ENCODE measurements at regions not wholly inside any gene's neighbourhood (a gene's known extent, or its start where the extent isn't known, plus 50 kb on each side); places are given as distances from the start of the nearest gene placed in this dataset.

GRCh38 chr6:18674346-18674745 is 287.2 kb downstream of the RNF144B start:
- DNase-seq = no peak

- peak; percentile 15 for DNase-seq
These were observed 288.7 kb downstream of the RNF144B start for GRCh38 chr6:18675881-18676280.

GRCh38 chr6:18676548-18676947 is 289.4 kb downstream of the RNF144B start:
- no peak for DNase-seq

- no peak for DNase-seq
These were observed 293.7 kb downstream of the RNF144B start for GRCh38 chr6:18680842-18681241.

GRCh38 chr6:18681832-18682503 is 294.8 kb downstream of the RNF144B start:
- DNase-seq = peak; percentile 29

GRCh38 chr6:18684343-18684742 is 297.2 kb downstream of the RNF144B start:
- no peak for DNase-seq

- DNase-seq = no peak
These were observed 306.0 kb downstream of the RNF144B start for GRCh38 chr6:18692929-18693685.

- no peak for DNase-seq
These were observed 306.7 kb downstream of the RNF144B start for GRCh38 chr6:18693881-18694280.

- no peak for DNase-seq
These were observed 316.4 kb downstream of the RNF144B start for GRCh38 chr6:18703546-18703945.

GRCh38 chr6:18707714-18708439 is 320.7 kb downstream of the RNF144B start:
- DNase-seq = no peak

GRCh38 chr6:18712595-18712994 is 325.4 kb downstream of the RNF144B start:
- no peak for DNase-seq

- no peak for DNase-seq
These were observed 332.9 kb downstream of the RNF144B start for GRCh38 chr6:18720075-18720474.

GRCh38 chr6:18724056-18724455 is 336.9 kb downstream of the RNF144B start:
- no peak for DNase-seq

GRCh38 chr6:18725449-18725848 is 338.3 kb downstream of the RNF144B start:
- DNase-seq = no peak

GRCh38 chr6:18733921-18734550 is 346.9 kb downstream of the RNF144B start:
- no peak for DNase-seq

- no peak for DNase-seq
These were observed 354.6 kb downstream of the RNF144B start for GRCh38 chr6:18741741-18742140.

GRCh38 chr6:18742406-18742805 is 355.3 kb downstream of the RNF144B start:
- no peak for DNase-seq

- DNase-seq = no peak
These were observed 359.6 kb downstream of the RNF144B start for GRCh38 chr6:18746727-18747126.

GRCh38 chr6:18748314-18748713 is 361.2 kb downstream of the RNF144B start:
- no peak for DNase-seq

GRCh38 chr6:18752278-18753068 is 365.3 kb downstream of the RNF144B start:
- DNase-seq = no peak

GRCh38 chr6:18753076-18753475 is 365.9 kb downstream of the RNF144B start:
- no peak for DNase-seq

- DNase-seq = no peak
These were observed 375.9 kb downstream of the RNF144B start for GRCh38 chr6:18763086-18763485.

- DNase-seq = no peak
These were observed 397.6 kb downstream of the RNF144B start for GRCh38 chr6:18784794-18785193.
